ENCODE measurements at regions not wholly inside any gene's neighbourhood (a gene's known extent, or its start where the extent isn't known, plus 50 kb on each side); places are given as distances from the start of the nearest gene placed in this dataset.
"Not testable (repeated sequence)": the region's sequence is repeated elsewhere in the genome, so short reads cannot be mapped to it uniquely, and the experiment has no call there.

- Histone ChIP-seq H3K9me3 (no peaks in the 10 kb centered on the region), H3K27me3 (no peaks in the 10 kb centered on the region), H3K4me1 (peaks cover 9% of the 10 kb centered on the region), H3K4me3 (ENCODE audit: low read depth, low read length) (no peak overlapping the region), H3K36me3 (no peaks in the 10 kb centered on the region)
- no peak for DNase-seq
- TF ChIP-seq CTCF (IDR thresholded peaks at IDR 0.05; ENCODE audit: low read depth, low read length), result no peak
Measured at GRCh38 chr9:135173066-135173465, 85.6 kb downstream of the OLFM1 start.

- no peak overlapping the region for H3K4me3 ChIP-seq (ENCODE audit: low read depth, low read length)
- DNase-seq, result no peak
- H3K36me3 ChIP-seq, result no peaks in the 10 kb centered on the region
- TF ChIP-seq CTCF (IDR thresholded peaks at IDR 0.05; ENCODE audit: low read depth, low read length), result no peak
- H3K4me1 ChIP-seq, result no peaks in the 10 kb centered on the region; the same call in 1 of the 2 replicates
- no peaks in the 10 kb centered on the region for H3K9me3 ChIP-seq
- H3K27me3 ChIP-seq, result no peaks in the 10 kb centered on the region
Measured at GRCh38 chr9:135174248-135174647, 86.8 kb downstream of the OLFM1 start.

- Histone ChIP-seq H3K27me3 (no peaks in the 10 kb centered on the region), H3K9me3 (no peaks in the 10 kb centered on the region), H3K4me3 (ENCODE audit: low read depth, low read length) (no peak overlapping the region), H3K4me1 (no peaks in the 10 kb centered on the region; the same call in 1 of the 2 replicates), H3K36me3 (no peaks in the 10 kb centered on the region)
- no peak for DNase-seq
- TF ChIP-seq CTCF (IDR thresholded peaks at IDR 0.05; ENCODE audit: low read depth, low read length), result no peak
Measured at GRCh38 chr9:135174981-135175380, 87.5 kb downstream of the OLFM1 start.

GRCh38 chr9:135176284-135176683, 88.8 kb downstream of the OLFM1 start:
- Histone ChIP-seq H3K4me1 (no peaks in the 10 kb centered on the region; the same call in 1 of the 2 replicates), H3K27me3 (no peaks in the 10 kb centered on the region), H3K9me3 (no peaks in the 10 kb centered on the region), H3K4me3 (ENCODE audit: low read depth, low read length) (no peak overlapping the region), H3K36me3 (no peaks in the 10 kb centered on the region)
- no peak for TF ChIP-seq CTCF (IDR thresholded peaks at IDR 0.05; ENCODE audit: low read depth, low read length)
- DNase-seq, result no peak

GRCh38 chr9:135177562-135177961, 90.1 kb downstream of the OLFM1 start:
- H3K4me3 ChIP-seq (ENCODE audit: low read depth, low read length); H3K36me3 ChIP-seq; H3K9me3 ChIP-seq; DNase-seq; H3K27me3 ChIP-seq; H3K4me1 ChIP-seq: not testable (repeated sequence)

- no peak for DNase-seq
- no peak overlapping the region for H3K4me3 ChIP-seq (ENCODE audit: low read depth, low read length)
- H3K9me3 ChIP-seq, result no peaks in the 10 kb centered on the region
- no peak for TF ChIP-seq CTCF (IDR thresholded peaks at IDR 0.05; ENCODE audit: low read depth, low read length)
- H3K27me3 ChIP-seq, result no peaks in the 10 kb centered on the region
- H3K36me3 ChIP-seq, result no peaks in the 10 kb centered on the region
- peaks cover 5% of the 10 kb centered on the region for H3K4me1 ChIP-seq
Measured at GRCh38 chr9:135178498-135178897, 91.0 kb downstream of the OLFM1 start.

- no peak for DNase-seq
- no peak for TF ChIP-seq CTCF (IDR thresholded peaks at IDR 0.05; ENCODE audit: low read depth, low read length)
- H3K4me1 ChIP-seq, result peaks cover 8% of the 10 kb centered on the region
- no peaks in the 10 kb centered on the region for H3K27me3 ChIP-seq
- no peak overlapping the region for H3K4me3 ChIP-seq (ENCODE audit: low read depth, low read length)
- no peaks in the 10 kb centered on the region for H3K9me3 ChIP-seq
- no peaks in the 10 kb centered on the region for H3K36me3 ChIP-seq
Measured at GRCh38 chr9:135179041-135179440, 91.6 kb downstream of the OLFM1 start.

All from BE2C (cell line).